Esophagus squamous epithelium (tissue), 5 donors: ENCODE measurements at regions not wholly inside any gene's neighbourhood (a gene's known extent, or its start where the extent isn't known, plus 50 kb on each side); places are given as distances from the start of the nearest gene placed in this dataset.

ENCODE experiments used
- DNase-seq: peaks from one replicate; lab custom pipeline; 2025; lab: John Stamatoyannopoulos, UW
- H3K27ac ChIP-seq, 4 donors: fragments of 200-600 bp; sonication (generic); one replicate each; pipeline ENCODE4 v1.5.1; 2016 to 2019; ENCODE audit warnings: mild to moderate bottlenecking in 1 of 4
- H3K27me3 ChIP-seq, 4 donors: fragments of 200-600 bp; sonication (generic); 1 replicate in 3 of 4; 2 replicates in 1 of 4; pipeline versions ENCODE4 v1.5.1 to v1.6.0; 2017 to 2021; ENCODE audit warnings: antibody characterized with exemption in 1 of 4
- H3K36me3 ChIP-seq, 3 donors: fragments of 200-600 bp; sonication (generic); one replicate each; pipeline ENCODE4 v1.5.1; 2016 to 2019
- H3K4me1 ChIP-seq, 3 donors: fragments of 200-600 bp; sonication (generic); one replicate each; pipeline ENCODE4 v1.5.1; 2017 to 2019
- H3K4me3 ChIP-seq, 4 donors: fragments of 200-600 bp; sonication (generic); 1 replicate in 3 of 4; 2 replicates in 1 of 4; pipeline ENCODE4 v1.5.1; 2016 to 2019; ENCODE audit warnings: mild to moderate bottlenecking in 2 of 4, moderate library complexity in 1 of 4
- H3K9me3 ChIP-seq, 3 donors: fragments of 200-600 bp; sonication (generic); one replicate each; pipeline ENCODE4 v1.5.1; 2016 to 2019
- CTCF ChIP-seq, 6 experiments: fragments of 450-650 bp in 4 of 6; fragments of 200-600 bp in 2 of 6; sonication (generic) in 2 of 6; IDR thresholded peaks; one replicate each; pipeline ENCODE4 v1.5.1; 2016 to 2019; ENCODE audit warnings: antibody characterized with exemption in 6 of 6, mild to moderate bottlenecking in 4 of 6, moderate library complexity in 4 of 6
- POLR2A ChIP-seq, 4 donors: fragments of 450-650 bp; IDR thresholded peaks; one replicate each; pipeline ENCODE4 v1.6.1; 2017; ENCODE audit warnings: antibody characterized with exemption in 4 of 4, mild to moderate bottlenecking in 4 of 4, moderate library complexity in 3 of 4
- WGBS, 2 donors: methylation state at CpG; one replicate each; pipeline ENCODE4 v1.1.5; 2018; 5-methylcytosine and 5-hydroxymethylcytosine counted together
- intact Hi-C: fragments of 100-400 bp; cut with DNase I; formaldehyde crosslinking; loops from one replicate; pipeline ENCODE4 v1.15.0; 2022
- donor health status: DM: yes; HTN: yes; CAD: no.

- 79 to 87% methylated on average over 4 to 5 of the region's 5 CpGs for WGBS, 2 donors
- Histone ChIP-seq H3K9me3 (no peaks in the 10 kb centered on the region), H3K36me3 (no peaks in the 10 kb centered on the region), H3K4me1 (peaks cover 0 to 36% (median 7%) of the 10 kb centered on the region in 3 donors), H3K4me3 (no peak overlapping the region), H3K27me3 (no peaks in the 10 kb centered on the region), H3K27ac (no peak overlapping the region)
- intact Hi-C loops, result no loop called here
- TF ChIP-seq CTCF (IDR thresholded peaks at IDR 0.05) (no peak), POLR2A (IDR thresholded peaks at IDR 0.05) (no peak)
- DNase-seq, result no peak
Observed at GRCh38 chr4:183837222-183837621, 67.9 kb upstream of the STOX2 start.

- TF ChIP-seq CTCF (IDR thresholded peaks at IDR 0.05) (peak in 3 of 6 experiments; percentile 4 to 46 (median 4)), POLR2A (IDR thresholded peaks at IDR 0.05) (no peak)
- 67 to 70% methylated on average over 16 of the region's 16 CpGs for WGBS, 2 donors
- Histone ChIP-seq H3K36me3 (no peaks in the 10 kb centered on the region), H3K9me3 (no peaks in the 10 kb centered on the region), H3K4me3 (no peak overlapping the region), H3K27me3 (no peaks in the 10 kb centered on the region), H3K27ac (no peak overlapping the region), H3K4me1 (peaks cover 0 to 16% (median 0%) of the 10 kb centered on the region in 3 donors)
- DNase-seq, result no peak
- intact Hi-C loops, result no loop called here
Observed at GRCh38 chr4:183838987-183839712, 66.0 kb upstream of the STOX2 start.

- DNase-seq, result no peak
- Histone ChIP-seq H3K27ac (no peak overlapping the region), H3K27me3 (no peaks in the 10 kb centered on the region), H3K4me1 (peaks cover 0 to 9% (median 0%) of the 10 kb centered on the region in 3 donors), H3K36me3 (no peaks in the 10 kb centered on the region), H3K4me3 (no peak overlapping the region), H3K9me3 (no peaks in the 10 kb centered on the region)
- intact Hi-C loops, result loop anchor here (5.0 to 10.0 kb wide), 3 partner anchors 254 to 412 kb away; no protein-coding TSS in a partner anchor
- WGBS, 2 donors, result 13 to 19% methylated on average over 5 of the region's 5 CpGs
- TF ChIP-seq POLR2A (IDR thresholded peaks at IDR 0.05) (no peak), CTCF (IDR thresholded peaks at IDR 0.05) (peak; percentile 70 to 93 (median 84))
Observed at GRCh38 chr4:183840311-183840710, 64.8 kb upstream of the STOX2 start.

- WGBS, 2 donors, result 81 to 83% methylated on average over 8 of the region's 8 CpGs
- H3K27me3 ChIP-seq, result no peaks in the 10 kb centered on the region
- TF ChIP-seq CTCF (IDR thresholded peaks at IDR 0.05) (no peak), POLR2A (IDR thresholded peaks at IDR 0.05) (no peak)
- no peak overlapping the region for H3K27ac ChIP-seq
- intact Hi-C loops, result loop anchor here (5.0 to 10.0 kb wide), 3 partner anchors 254 to 411 kb away; no protein-coding TSS in a partner anchor
- H3K9me3 ChIP-seq, result no peaks in the 10 kb centered on the region
- DNase-seq, result no peak
- no peak overlapping the region for H3K4me3 ChIP-seq
- no peaks in the 10 kb centered on the region for H3K36me3 ChIP-seq
- H3K4me1 ChIP-seq, result peaks cover 0 to 9% (median 0%) of the 10 kb centered on the region in 3 donors
Observed at GRCh38 chr4:183841001-183841400, 64.1 kb upstream of the STOX2 start.

- H3K9me3 ChIP-seq, result peaks cover 0 to 5% (median 0%) of the 10 kb centered on the region in 3 donors
- DNase-seq, result no peak
- H3K36me3 ChIP-seq, result no peaks in the 10 kb centered on the region
- intact Hi-C loops, result loop anchor here (5.0 to 10.0 kb wide), 3 partner anchors 253 to 410 kb away; no protein-coding TSS in a partner anchor
- TF ChIP-seq POLR2A (IDR thresholded peaks at IDR 0.05), result no peak
- no peak for TF ChIP-seq CTCF (IDR thresholded peaks at IDR 0.05)
- H3K4me3 ChIP-seq, result no peak overlapping the region
- WGBS, 2 donors, result 85 to 87% methylated on average over 3 of the region's 3 CpGs
- no peak overlapping the region for H3K27ac ChIP-seq
- H3K27me3 ChIP-seq, result no peaks in the 10 kb centered on the region
- H3K4me1 ChIP-seq, result peaks cover 0 to 9% (median 0%) of the 10 kb centered on the region in 3 donors
Observed at GRCh38 chr4:183842129-183842528, 63.0 kb upstream of the STOX2 start.
